GM12878 (cell line): ENCODE measurements at regions not wholly inside any gene's neighbourhood (a gene's known extent, or its start where the extent isn't known, plus 50 kb on each side); places are given as distances from the start of the nearest gene placed in this dataset.

Source experiments
- MTA2 ChIP-seq: fragments of 450-650 bp; IDR thresholded peaks from 2 replicates; pipeline ENCODE4 v1.6.1; 2016; ENCODE audit warnings: low read depth, mild to moderate bottlenecking, moderate library complexity
- POLR2A ChIP-seq: IDR thresholded peaks from 2 replicates; pipeline ENCODE4 v1.6.1; 2011; ENCODE audit warnings: low read depth, mild to moderate bottlenecking, low read length
- RBBP5 ChIP-seq: fragments of 200-600 bp; sonication (generic); conservative IDR thresholded peaks from 2 replicates; pipeline ENCODE4 v1.6.1; 2016
- ZNF274 ChIP-seq: IDR thresholded peaks from one replicate; pipeline ENCODE4 v1.8.0; 2011; ENCODE audit not compliant: insufficient read length, insufficient read depth
- TF ChIP-seq, protein P1 (sequence below), 3 experiments: IDR thresholded peaks in 2 of 3; conservative IDR thresholded peaks in 1 of 3; 2 replicates each; pipeline ENCODE4 v1.5.1; 2011; ENCODE audit warnings: low read depth in 3 of 3, low read length in 3 of 3, mild to moderate bottlenecking in 3 of 3, control low read depth in 2 of 3, moderate library complexity in 2 of 3, inconsistent platforms in 1 of 3, mixed read lengths in 1 of 3; ENCODE audit not compliant: control insufficient read depth in 2 of 3, insufficient read depth in 1 of 3; ENCODE audit errors: extremely low read depth in 1 of 3
- TF ChIP-seq, protein P2 (sequence below): IDR thresholded peaks from 2 replicates; pipeline ENCODE4 v1.6.1; 2012; ENCODE audit warnings: mild to moderate bottlenecking, low read depth, low read length
- TF ChIP-seq, protein P3 (sequence below): fragments of 450-650 bp; formaldehyde crosslinking; IDR thresholded peaks from 2 replicates; pipeline ENCODE4 v1.4.0; 2020; ENCODE audit warnings: mild to moderate bottlenecking, moderate library complexity

DNA sequence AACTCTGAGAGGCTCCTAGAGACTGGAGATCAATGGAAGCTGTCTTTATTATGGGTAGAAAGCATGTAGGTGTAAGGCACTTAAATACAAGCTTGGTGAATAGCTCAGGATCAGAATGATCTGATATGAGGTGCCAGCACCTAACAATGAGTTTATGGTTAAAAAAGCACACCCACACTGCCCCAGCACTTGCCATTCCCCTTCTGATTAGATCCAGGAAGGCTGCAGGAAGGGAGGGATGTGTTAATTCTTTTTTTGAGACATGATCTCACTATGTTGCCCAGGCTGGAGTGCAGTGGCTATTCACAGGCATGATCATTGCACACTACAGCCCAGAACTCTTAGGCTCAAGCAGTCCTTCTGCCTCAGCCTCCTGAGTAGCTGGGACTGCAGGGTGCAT lies 71.8 kb upstream of the IVNS1ABP start:
- TF ChIP-seq, protein P1, sequence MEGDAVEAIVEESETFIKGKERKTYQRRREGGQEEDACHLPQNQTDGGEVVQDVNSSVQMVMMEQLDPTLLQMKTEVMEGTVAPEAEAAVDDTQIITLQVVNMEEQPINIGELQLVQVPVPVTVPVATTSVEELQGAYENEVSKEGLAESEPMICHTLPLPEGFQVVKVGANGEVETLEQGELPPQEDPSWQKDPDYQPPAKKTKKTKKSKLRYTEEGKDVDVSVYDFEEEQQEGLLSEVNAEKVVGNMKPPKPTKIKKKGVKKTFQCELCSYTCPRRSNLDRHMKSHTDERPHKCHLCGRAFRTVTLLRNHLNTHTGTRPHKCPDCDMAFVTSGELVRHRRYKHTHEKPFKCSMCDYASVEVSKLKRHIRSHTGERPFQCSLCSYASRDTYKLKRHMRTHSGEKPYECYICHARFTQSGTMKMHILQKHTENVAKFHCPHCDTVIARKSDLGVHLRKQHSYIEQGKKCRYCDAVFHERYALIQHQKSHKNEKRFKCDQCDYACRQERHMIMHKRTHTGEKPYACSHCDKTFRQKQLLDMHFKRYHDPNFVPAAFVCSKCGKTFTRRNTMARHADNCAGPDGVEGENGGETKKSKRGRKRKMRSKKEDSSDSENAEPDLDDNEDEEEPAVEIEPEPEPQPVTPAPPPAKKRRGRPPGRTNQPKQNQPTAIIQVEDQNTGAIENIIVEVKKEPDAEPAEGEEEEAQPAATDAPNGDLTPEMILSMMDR (IDR thresholded peaks at IDR 0.05 in 2 of 3, conservative IDR thresholded peaks at IDR 0.05 in 1 of 3; ENCODE audit: control insufficient read depth in 2 of 3, extremely low read depth in 1 of 3, insufficient read depth in 1 of 3, low read depth in 3 of 3, low read length in 3 of 3), result no peak
- TF ChIP-seq, protein P2, sequence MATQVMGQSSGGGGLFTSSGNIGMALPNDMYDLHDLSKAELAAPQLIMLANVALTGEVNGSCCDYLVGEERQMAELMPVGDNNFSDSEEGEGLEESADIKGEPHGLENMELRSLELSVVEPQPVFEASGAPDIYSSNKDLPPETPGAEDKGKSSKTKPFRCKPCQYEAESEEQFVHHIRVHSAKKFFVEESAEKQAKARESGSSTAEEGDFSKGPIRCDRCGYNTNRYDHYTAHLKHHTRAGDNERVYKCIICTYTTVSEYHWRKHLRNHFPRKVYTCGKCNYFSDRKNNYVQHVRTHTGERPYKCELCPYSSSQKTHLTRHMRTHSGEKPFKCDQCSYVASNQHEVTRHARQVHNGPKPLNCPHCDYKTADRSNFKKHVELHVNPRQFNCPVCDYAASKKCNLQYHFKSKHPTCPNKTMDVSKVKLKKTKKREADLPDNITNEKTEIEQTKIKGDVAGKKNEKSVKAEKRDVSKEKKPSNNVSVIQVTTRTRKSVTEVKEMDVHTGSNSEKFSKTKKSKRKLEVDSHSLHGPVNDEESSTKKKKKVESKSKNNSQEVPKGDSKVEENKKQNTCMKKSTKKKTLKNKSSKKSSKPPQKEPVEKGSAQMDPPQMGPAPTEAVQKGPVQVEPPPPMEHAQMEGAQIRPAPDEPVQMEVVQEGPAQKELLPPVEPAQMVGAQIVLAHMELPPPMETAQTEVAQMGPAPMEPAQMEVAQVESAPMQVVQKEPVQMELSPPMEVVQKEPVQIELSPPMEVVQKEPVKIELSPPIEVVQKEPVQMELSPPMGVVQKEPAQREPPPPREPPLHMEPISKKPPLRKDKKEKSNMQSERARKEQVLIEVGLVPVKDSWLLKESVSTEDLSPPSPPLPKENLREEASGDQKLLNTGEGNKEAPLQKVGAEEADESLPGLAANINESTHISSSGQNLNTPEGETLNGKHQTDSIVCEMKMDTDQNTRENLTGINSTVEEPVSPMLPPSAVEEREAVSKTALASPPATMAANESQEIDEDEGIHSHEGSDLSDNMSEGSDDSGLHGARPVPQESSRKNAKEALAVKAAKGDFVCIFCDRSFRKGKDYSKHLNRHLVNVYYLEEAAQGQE, result no peak
- TF ChIP-seq, protein P3, sequence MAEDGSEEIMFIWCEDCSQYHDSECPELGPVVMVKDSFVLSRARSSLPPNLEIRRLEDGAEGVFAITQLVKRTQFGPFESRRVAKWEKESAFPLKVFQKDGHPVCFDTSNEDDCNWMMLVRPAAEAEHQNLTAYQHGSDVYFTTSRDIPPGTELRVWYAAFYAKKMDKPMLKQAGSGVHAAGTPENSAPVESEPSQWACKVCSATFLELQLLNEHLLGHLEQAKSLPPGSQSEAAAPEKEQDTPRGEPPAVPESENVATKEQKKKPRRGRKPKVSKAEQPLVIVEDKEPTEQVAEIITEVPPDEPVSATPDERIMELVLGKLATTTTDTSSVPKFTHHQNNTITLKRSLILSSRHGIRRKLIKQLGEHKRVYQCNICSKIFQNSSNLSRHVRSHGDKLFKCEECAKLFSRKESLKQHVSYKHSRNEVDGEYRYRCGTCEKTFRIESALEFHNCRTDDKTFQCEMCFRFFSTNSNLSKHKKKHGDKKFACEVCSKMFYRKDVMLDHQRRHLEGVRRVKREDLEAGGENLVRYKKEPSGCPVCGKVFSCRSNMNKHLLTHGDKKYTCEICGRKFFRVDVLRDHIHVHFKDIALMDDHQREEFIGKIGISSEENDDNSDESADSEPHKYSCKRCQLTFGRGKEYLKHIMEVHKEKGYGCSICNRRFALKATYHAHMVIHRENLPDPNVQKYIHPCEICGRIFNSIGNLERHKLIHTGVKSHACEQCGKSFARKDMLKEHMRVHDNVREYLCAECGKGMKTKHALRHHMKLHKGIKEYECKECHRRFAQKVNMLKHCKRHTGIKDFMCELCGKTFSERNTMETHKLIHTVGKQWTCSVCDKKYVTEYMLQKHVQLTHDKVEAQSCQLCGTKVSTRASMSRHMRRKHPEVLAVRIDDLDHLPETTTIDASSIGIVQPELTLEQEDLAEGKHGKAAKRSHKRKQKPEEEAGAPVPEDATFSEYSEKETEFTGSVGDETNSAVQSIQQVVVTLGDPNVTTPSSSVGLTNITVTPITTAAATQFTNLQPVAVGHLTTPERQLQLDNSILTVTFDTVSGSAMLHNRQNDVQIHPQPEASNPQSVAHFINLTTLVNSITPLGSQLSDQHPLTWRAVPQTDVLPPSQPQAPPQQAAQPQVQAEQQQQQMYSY (CRISPR knock-in tag), result no peak
- TF ChIP-seq MTA2 (no peak), POLR2A (no peak), RBBP5 (no peak), ZNF274 (no peak)
